ENCODE measurements at regions not wholly inside any gene's neighbourhood (a gene's known extent, or its start where the extent isn't known, plus 50 kb on each side); places are given as distances from the start of the nearest gene placed in this dataset.

- Mint-ChIP-seq H3K4me3 (no peak overlapping the region), H3K36me3 (no peaks in the 10 kb centered on the region), H3K9me3 (peaks cover 8% of the 10 kb centered on the region), H3K4me1 (peaks cover 2% of the 10 kb centered on the region), H3K27ac (no peak overlapping the region), H3K27me3 (ENCODE audit: low read depth) (no peaks in the 10 kb centered on the region)
- no peak for DNase-seq (ENCODE audit: low spot score in 2 of 2, unreplicated experiment in 2 of 2)
- TF ChIP-seq, protein P1, sequence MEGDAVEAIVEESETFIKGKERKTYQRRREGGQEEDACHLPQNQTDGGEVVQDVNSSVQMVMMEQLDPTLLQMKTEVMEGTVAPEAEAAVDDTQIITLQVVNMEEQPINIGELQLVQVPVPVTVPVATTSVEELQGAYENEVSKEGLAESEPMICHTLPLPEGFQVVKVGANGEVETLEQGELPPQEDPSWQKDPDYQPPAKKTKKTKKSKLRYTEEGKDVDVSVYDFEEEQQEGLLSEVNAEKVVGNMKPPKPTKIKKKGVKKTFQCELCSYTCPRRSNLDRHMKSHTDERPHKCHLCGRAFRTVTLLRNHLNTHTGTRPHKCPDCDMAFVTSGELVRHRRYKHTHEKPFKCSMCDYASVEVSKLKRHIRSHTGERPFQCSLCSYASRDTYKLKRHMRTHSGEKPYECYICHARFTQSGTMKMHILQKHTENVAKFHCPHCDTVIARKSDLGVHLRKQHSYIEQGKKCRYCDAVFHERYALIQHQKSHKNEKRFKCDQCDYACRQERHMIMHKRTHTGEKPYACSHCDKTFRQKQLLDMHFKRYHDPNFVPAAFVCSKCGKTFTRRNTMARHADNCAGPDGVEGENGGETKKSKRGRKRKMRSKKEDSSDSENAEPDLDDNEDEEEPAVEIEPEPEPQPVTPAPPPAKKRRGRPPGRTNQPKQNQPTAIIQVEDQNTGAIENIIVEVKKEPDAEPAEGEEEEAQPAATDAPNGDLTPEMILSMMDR (IDR thresholded peaks at IDR 0.05; ENCODE audit: unreplicated experiment), result no peak
These were observed 141.1 kb upstream of the AGR3 start for GRCh38 chr7:17022920-17023319.

- Mint-ChIP-seq H3K27ac (no peak overlapping the region), H3K36me3 (no peaks in the 10 kb centered on the region), H3K27me3 (ENCODE audit: low read depth) (no peaks in the 10 kb centered on the region), H3K9me3 (peaks cover 15% of the 10 kb centered on the region), H3K4me3 (no peak overlapping the region), H3K4me1 (peaks cover 2% of the 10 kb centered on the region)
- no peak for DNase-seq (ENCODE audit: low spot score in 2 of 2, unreplicated experiment in 2 of 2)
- TF ChIP-seq, protein P1 (IDR thresholded peaks at IDR 0.05; ENCODE audit: unreplicated experiment), result no peak
These were observed 144.5 kb upstream of the AGR3 start for GRCh38 chr7:17026269-17026668.

GRCh38 chr7:17027143-17027788 lies 145.5 kb upstream of the AGR3 start:
- peaks cover 7% of the 10 kb centered on the region for H3K4me1 Mint-ChIP-seq
- TF ChIP-seq, protein P1 (IDR thresholded peaks at IDR 0.05; ENCODE audit: unreplicated experiment), result no peak
- no peak overlapping the region for H3K27ac Mint-ChIP-seq
- H3K27me3 Mint-ChIP-seq (ENCODE audit: low read depth), result no peaks in the 10 kb centered on the region
- H3K36me3 Mint-ChIP-seq, result no peaks in the 10 kb centered on the region
- peaks cover 15% of the 10 kb centered on the region for H3K9me3 Mint-ChIP-seq
- no peak overlapping the region for H3K4me3 Mint-ChIP-seq
- DNase-seq (ENCODE audit: low spot score in 2 of 2, unreplicated experiment in 2 of 2), result no peak

DNA sequence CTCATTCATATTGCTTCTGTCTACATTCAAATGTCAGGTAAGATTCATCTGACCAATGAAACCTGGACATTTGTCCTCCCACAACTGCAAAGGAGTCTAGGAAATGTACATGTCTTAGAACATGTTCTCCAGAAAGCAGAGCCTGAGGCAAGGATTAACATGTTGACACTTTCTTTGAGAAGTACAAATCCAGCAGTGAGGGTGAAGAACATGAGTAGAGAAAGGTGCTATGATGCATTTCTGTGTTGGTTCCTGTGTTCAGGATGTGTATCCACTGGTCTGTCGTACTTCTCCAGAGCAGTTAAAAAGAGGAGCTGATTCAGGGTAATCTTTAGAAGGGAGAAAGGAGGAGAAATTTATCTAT lies 146.0 kb upstream of the AGR3 start:
- no peak overlapping the region for H3K27ac Mint-ChIP-seq
- DNase-seq (ENCODE audit: low spot score in 2 of 2, unreplicated experiment in 2 of 2), result no peak
- TF ChIP-seq, protein P1 (IDR thresholded peaks at IDR 0.05; ENCODE audit: unreplicated experiment), result no peak
- peaks cover 11% of the 10 kb centered on the region for H3K4me1 Mint-ChIP-seq
- no peaks in the 10 kb centered on the region for H3K27me3 Mint-ChIP-seq (ENCODE audit: low read depth)
- no peaks in the 10 kb centered on the region for H3K36me3 Mint-ChIP-seq
- H3K9me3 Mint-ChIP-seq, result peaks cover 10% of the 10 kb centered on the region
- H3K4me3 Mint-ChIP-seq, result no peak overlapping the region

- TF ChIP-seq, protein P1 (IDR thresholded peaks at IDR 0.05; ENCODE audit: unreplicated experiment), result no peak
- Mint-ChIP-seq H3K27ac (no peak overlapping the region), H3K4me3 (no peak overlapping the region), H3K36me3 (no peaks in the 10 kb centered on the region), H3K9me3 (peaks cover 10% of the 10 kb centered on the region), H3K27me3 (ENCODE audit: low read depth) (no peaks in the 10 kb centered on the region), H3K4me1 (peaks cover 13% of the 10 kb centered on the region)
- no peak for DNase-seq (ENCODE audit: low spot score in 2 of 2, unreplicated experiment in 2 of 2)
These were observed 147.4 kb upstream of the AGR3 start for GRCh38 chr7:17029150-17029549.

DNA sequence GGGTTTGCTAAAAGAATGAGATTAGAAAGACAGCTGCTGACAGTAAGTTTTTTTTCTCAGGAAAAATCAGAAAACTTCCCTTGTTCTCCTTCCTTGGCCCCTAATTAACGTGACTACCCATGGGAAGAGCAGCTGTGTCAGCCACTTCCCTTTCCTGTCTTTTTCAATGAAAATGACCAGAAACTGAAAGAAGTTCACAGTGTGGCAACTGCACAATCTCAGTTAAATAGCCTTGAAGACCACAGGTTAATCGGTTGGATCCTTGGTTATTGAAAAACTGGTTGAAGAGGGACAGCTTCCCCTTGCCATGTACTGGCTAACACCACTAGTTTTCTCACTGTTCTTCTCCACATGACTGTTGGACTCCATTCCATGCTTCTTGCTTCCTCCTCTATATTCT lies 148.8 kb upstream of the AGR3 start:
- peaks cover 10% of the 10 kb centered on the region for H3K9me3 Mint-ChIP-seq
- no peak overlapping the region for H3K4me3 Mint-ChIP-seq
- no peaks in the 10 kb centered on the region for H3K27me3 Mint-ChIP-seq (ENCODE audit: low read depth)
- TF ChIP-seq, protein P1 (IDR thresholded peaks at IDR 0.05; ENCODE audit: unreplicated experiment), result no peak
- no peak for DNase-seq (ENCODE audit: low spot score in 2 of 2, unreplicated experiment in 2 of 2)
- no peaks in the 10 kb centered on the region for H3K36me3 Mint-ChIP-seq
- H3K4me1 Mint-ChIP-seq, result peaks cover 13% of the 10 kb centered on the region
- H3K27ac Mint-ChIP-seq, result no peak overlapping the region
